ENCODE measurements at regions not wholly inside any gene's neighbourhood (a gene's known extent, or its start where the extent isn't known, plus 50 kb on each side); places are given as distances from the start of the nearest gene placed in this dataset.

GRCh38 chr7:108972004-108972403 lies 402.3 kb downstream of the DNAJB9 start:
- H3K4me1 ChIP-seq (ENCODE audit: insufficient read depth), result no peaks in the 10 kb centered on the region
- H4K20me1 ChIP-seq (ENCODE audit: insufficient read depth), result no peaks in the 10 kb centered on the region
- in situ Hi-C loops (cut with MboI), result no loop called here

GRCh38 chr7:108973075-108973474 lies 403.4 kb downstream of the DNAJB9 start:
- Histone ChIP-seq H3K27me3 (replicated peaks; ENCODE audit: insufficient read depth) (no peaks in the 10 kb centered on the region), H3K4me1 (ENCODE audit: insufficient read depth) (no peaks in the 10 kb centered on the region), H3K4me3 (no peak overlapping the region), H2AFZ (no peak overlapping the region), H3F3A (ENCODE audit: insufficient read depth) (no peaks in the 10 kb centered on the region), H3K79me2 (ENCODE audit: insufficient read depth) (no peaks in the 10 kb centered on the region), H3K36me3 (ENCODE audit: low read depth) (no peaks in the 10 kb centered on the region), H3K9ac (no peak overlapping the region), H3K4me2 (ENCODE audit: unreplicated experiment) (no peak overlapping the region), H3K27ac (no peak overlapping the region), H3K9me3 (ENCODE audit: low read depth) (no peaks in the 10 kb centered on the region), H4K20me1 (ENCODE audit: insufficient read depth) (no peaks in the 10 kb centered on the region), H3K9me2 (ENCODE audit: insufficient read depth) (no peaks in the 10 kb centered on the region)
- in situ Hi-C loops (cut with MboI), result no loop called here
- 42 to 44% methylated on average over 1 of the region's 1 CpG for WGBS, 2 experiments (ENCODE audit: low coverage in 1 of 2, low lambda C conversion rate in 2 of 2, missing lambda C conversion rate in 2 of 2)
- no peak for TF ChIP-seq EZH2phosphoT487 (IDR thresholded peaks at IDR 0.05; ENCODE audit: insufficient read depth, low read depth)
- no peak for TF ChIP-seq EZH2 (IDR thresholded peaks at IDR 0.05; ENCODE audit: insufficient read depth, poor library complexity, severe bottlenecking)
- no peak for DNase-seq

More at GRCh38 chr7:108972004-108972403, 402.3 kb downstream of the DNAJB9 start:
- Histone ChIP-seq H3K9me2 (ENCODE audit: insufficient read depth) (no peaks in the 10 kb centered on the region), H3K27me3 (replicated peaks; ENCODE audit: insufficient read depth) (no peaks in the 10 kb centered on the region), H3K36me3 (ENCODE audit: low read depth) (no peaks in the 10 kb centered on the region), H3K27ac (no peak overlapping the region), H3F3A (ENCODE audit: insufficient read depth) (no peaks in the 10 kb centered on the region), H3K4me3 (no peak overlapping the region), H3K79me2 (ENCODE audit: insufficient read depth) (no peaks in the 10 kb centered on the region), H3K9ac (no peak overlapping the region), H3K9me3 (ENCODE audit: low read depth) (no peaks in the 10 kb centered on the region), H3K4me2 (ENCODE audit: unreplicated experiment) (no peak overlapping the region), H2AFZ (no peak overlapping the region)
- DNase-seq, result no peak
- TF ChIP-seq EZH2phosphoT487 (IDR thresholded peaks at IDR 0.05; ENCODE audit: insufficient read depth, low read depth), result no peak
- TF ChIP-seq EZH2 (IDR thresholded peaks at IDR 0.05; ENCODE audit: insufficient read depth, poor library complexity, severe bottlenecking), result no peak
- 14 to 21% methylated on average over 2 of the region's 2 CpGs for WGBS, 2 experiments (ENCODE audit: low coverage in 1 of 2, low lambda C conversion rate in 2 of 2, missing lambda C conversion rate in 2 of 2)

- H3K27ac ChIP-seq, result no peak overlapping the region
- H3K9me3 ChIP-seq (ENCODE audit: low read depth), result no peaks in the 10 kb centered on the region
- no peaks in the 10 kb centered on the region for H3K36me3 ChIP-seq (ENCODE audit: low read depth)
- H3K27me3 ChIP-seq (replicated peaks; ENCODE audit: insufficient read depth), result no peaks in the 10 kb centered on the region
- in situ Hi-C loops (cut with MboI), result no loop called here
- no peak overlapping the region for H3K4me2 ChIP-seq (ENCODE audit: unreplicated experiment)
- no peaks in the 10 kb centered on the region for H3K9me2 ChIP-seq (ENCODE audit: insufficient read depth)
- H3F3A ChIP-seq (ENCODE audit: insufficient read depth), result no peaks in the 10 kb centered on the region
- WGBS, 2 experiments (ENCODE audit: low coverage in 1 of 2, low lambda C conversion rate in 2 of 2, missing lambda C conversion rate in 2 of 2), result 2 to 21% methylated on average over 1 of the region's 1 CpG
- DNase-seq, result no peak
- H3K79me2 ChIP-seq (ENCODE audit: insufficient read depth), result no peaks in the 10 kb centered on the region
- H2AFZ ChIP-seq, result no peak overlapping the region
- no peak overlapping the region for H3K4me3 ChIP-seq
- no peak overlapping the region for H3K9ac ChIP-seq
- no peaks in the 10 kb centered on the region for H3K4me1 ChIP-seq (ENCODE audit: insufficient read depth)
- H4K20me1 ChIP-seq (ENCODE audit: insufficient read depth), result no peaks in the 10 kb centered on the region
- no peak for TF ChIP-seq EZH2phosphoT487 (IDR thresholded peaks at IDR 0.05; ENCODE audit: insufficient read depth, low read depth)
- TF ChIP-seq EZH2 (IDR thresholded peaks at IDR 0.05; ENCODE audit: insufficient read depth, poor library complexity, severe bottlenecking), result no peak
Measured at GRCh38 chr7:108974641-108975040, 405.0 kb downstream of the DNAJB9 start.

DNA sequence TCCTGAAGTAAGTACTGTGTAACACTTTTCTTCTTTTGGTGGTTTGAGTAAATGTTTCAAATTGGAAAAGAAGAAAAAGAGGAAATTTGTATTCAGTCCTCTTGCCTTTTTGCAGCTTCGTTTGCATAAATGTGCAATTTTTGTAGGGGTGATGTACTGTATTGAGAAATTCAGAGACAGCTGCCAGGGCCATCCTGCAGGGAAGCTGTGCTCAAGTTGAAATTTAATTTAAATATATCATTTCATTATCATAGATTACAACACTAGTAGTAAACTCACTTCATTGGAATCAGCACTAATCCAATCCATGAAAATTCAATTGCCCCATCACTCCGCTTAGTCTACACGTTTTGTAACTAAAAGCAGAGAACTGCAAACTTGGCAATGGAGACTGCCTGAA lies 415.4 kb downstream of the DNAJB9 start:
- no peaks in the 10 kb centered on the region for H3K36me3 ChIP-seq (ENCODE audit: low read depth)
- H3K27ac ChIP-seq, result no peak overlapping the region
- no peaks in the 10 kb centered on the region for H3K79me2 ChIP-seq (ENCODE audit: insufficient read depth)
- no peak overlapping the region for H3K4me3 ChIP-seq
- H3K27me3 ChIP-seq (replicated peaks; ENCODE audit: insufficient read depth), result no peaks in the 10 kb centered on the region
- in situ Hi-C loops (cut with MboI), result no loop called here
- no peaks in the 10 kb centered on the region for H3K9me3 ChIP-seq (ENCODE audit: low read depth)
- H3K4me2 ChIP-seq (ENCODE audit: unreplicated experiment), result no peak overlapping the region
- H4K20me1 ChIP-seq (ENCODE audit: insufficient read depth), result no peaks in the 10 kb centered on the region
- no peak for TF ChIP-seq EZH2 (IDR thresholded peaks at IDR 0.05; ENCODE audit: insufficient read depth, poor library complexity, severe bottlenecking)
- TF ChIP-seq EZH2phosphoT487 (IDR thresholded peaks at IDR 0.05; ENCODE audit: insufficient read depth, low read depth), result no peak
- H3K9me2 ChIP-seq (ENCODE audit: insufficient read depth), result no peaks in the 10 kb centered on the region
- H3F3A ChIP-seq (ENCODE audit: insufficient read depth), result no peaks in the 10 kb centered on the region
- 4 to 5% methylated on average over 3 of the region's 3 CpGs for WGBS, 2 experiments (ENCODE audit: low coverage in 1 of 2, low lambda C conversion rate in 2 of 2, missing lambda C conversion rate in 2 of 2)
- no peak overlapping the region for H3K9ac ChIP-seq
- H2AFZ ChIP-seq, result no peak overlapping the region
- no peak for DNase-seq
- H3K4me1 ChIP-seq (ENCODE audit: insufficient read depth), result no peaks in the 10 kb centered on the region

DNA sequence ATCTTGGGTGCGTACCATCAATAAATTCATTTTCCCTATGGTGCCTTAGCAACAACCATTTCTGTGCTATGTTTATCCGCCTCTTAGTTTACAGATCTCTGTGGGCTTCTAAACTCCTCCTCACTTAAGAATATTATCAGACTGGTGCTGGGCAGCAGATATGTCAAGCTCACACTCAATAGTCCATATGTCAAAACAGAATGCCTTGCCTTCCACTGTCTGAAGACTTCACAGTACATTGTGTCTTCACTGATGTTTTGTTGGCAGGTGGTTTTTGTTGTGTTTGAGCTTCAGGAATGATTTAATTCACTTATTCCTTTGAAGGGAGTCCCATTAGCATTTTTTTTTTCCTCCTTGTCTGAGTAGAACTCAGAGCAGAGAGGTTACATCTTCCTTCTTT lies 419.6 kb downstream of the DNAJB9 start:
- in situ Hi-C loops (cut with MboI), result no loop called here
- Histone ChIP-seq H3K9me3 (ENCODE audit: low read depth) (no peaks in the 10 kb centered on the region), H4K20me1 (ENCODE audit: insufficient read depth) (no peaks in the 10 kb centered on the region), H3K9ac (no peak overlapping the region), H3K4me2 (ENCODE audit: unreplicated experiment) (no peak overlapping the region), H3K27ac (no peak overlapping the region), H3K9me2 (ENCODE audit: insufficient read depth) (no peaks in the 10 kb centered on the region), H3K36me3 (ENCODE audit: low read depth) (no peaks in the 10 kb centered on the region), H3K4me3 (no peak overlapping the region), H2AFZ (no peak overlapping the region), H3K4me1 (ENCODE audit: insufficient read depth) (no peaks in the 10 kb centered on the region), H3K27me3 (replicated peaks; ENCODE audit: insufficient read depth) (no peaks in the 10 kb centered on the region), H3F3A (ENCODE audit: insufficient read depth) (no peaks in the 10 kb centered on the region), H3K79me2 (ENCODE audit: insufficient read depth) (no peaks in the 10 kb centered on the region)
- DNase-seq, result no peak
- WGBS, 2 experiments (ENCODE audit: low coverage in 1 of 2, low lambda C conversion rate in 2 of 2, missing lambda C conversion rate in 2 of 2), result 70 to 81% methylated on average over 2 of the region's 2 CpGs
- TF ChIP-seq EZH2phosphoT487 (IDR thresholded peaks at IDR 0.05; ENCODE audit: insufficient read depth, low read depth) (no peak), EZH2 (IDR thresholded peaks at IDR 0.05; ENCODE audit: insufficient read depth, poor library complexity, severe bottlenecking) (no peak)
